Trophoblast cell (in vitro differentiated cells and primary cell): ENCODE measurements at regions not wholly inside any gene's neighbourhood (a gene's known extent, or its start where the extent isn't known, plus 50 kb on each side); places are given as distances from the start of the nearest gene placed in this dataset.

Source experiments
- DNase-seq, 2 donors: peaks; one replicate each; pipeline ENCODE4 v3.0.0-alpha.2; 2016
- H2AFZ ChIP-seq: 2 replicates; pipeline ENCODE4 v1.6.1; 2013; ENCODE audit warnings: low read length, moderate library complexity, mild to moderate bottlenecking; ENCODE audit not compliant: insufficient read depth, poor library complexity
- H2AK5ac ChIP-seq: 2 replicates; pipeline ENCODE4 v1.6.1; 2013; ENCODE audit warnings: mild to moderate bottlenecking, low read length
- H2BK120ac ChIP-seq: 2 replicates; pipeline ENCODE4 v1.6.1; 2013; ENCODE audit warnings: low read length, mild to moderate bottlenecking, moderate library complexity; ENCODE audit not compliant: insufficient read depth, poor library complexity
- H2BK12ac ChIP-seq: 2 replicates; pipeline ENCODE4 v1.6.1; 2013; ENCODE audit warnings: mild to moderate bottlenecking, low read length, moderate library complexity
- H2BK5ac ChIP-seq: 2 replicates; pipeline ENCODE4 v1.6.1; 2013; ENCODE audit warnings: low read length, low read depth, moderate library complexity, mild to moderate bottlenecking; ENCODE audit not compliant: poor library complexity
- H3K14ac ChIP-seq: 2 replicates; pipeline ENCODE4 v1.6.1; 2013; ENCODE audit warnings: mild to moderate bottlenecking, low read length
- H3K18ac ChIP-seq: 2 replicates; pipeline ENCODE4 v1.6.1; 2013; ENCODE audit warnings: mild to moderate bottlenecking, low read length
- H3K23ac ChIP-seq: 2 replicates; pipeline ENCODE4 v1.6.1; 2013; ENCODE audit warnings: low read length
- H3K27ac ChIP-seq: 2 replicates; pipeline ENCODE4 v1.5.1; 2013; ENCODE audit warnings: low read depth, mild to moderate bottlenecking, inconsistent platforms, low read length, moderate library complexity
- H3K27me3 ChIP-seq: 2 replicates; pipeline ENCODE4 v1.6.1; 2013; ENCODE audit warnings: inconsistent platforms, mild to moderate bottlenecking, low read length, moderate library complexity; ENCODE audit not compliant: insufficient read depth
- H3K36me3 ChIP-seq, 2 experiments: 1 replicate in 1 of 2; 2 replicates in 1 of 2; pipeline ENCODE4 v1.6.1; 2013; ENCODE audit warnings: low read length in 2 of 2, mild to moderate bottlenecking in 2 of 2, moderate library complexity in 1 of 2; ENCODE audit not compliant: insufficient read depth in 2 of 2, control insufficient read depth in 1 of 2
- H3K4ac ChIP-seq: 2 replicates; pipeline ENCODE4 v1.6.1; 2013; ENCODE audit warnings: low read depth, mild to moderate bottlenecking, low read length, moderate library complexity
- H3K4me1 ChIP-seq, 2 experiments: 1 replicate in 1 of 2; 2 replicates in 1 of 2; pipeline ENCODE4 v1.6.1; 2013; ENCODE audit warnings: low read length in 2 of 2, mild to moderate bottlenecking in 2 of 2, moderate library complexity in 1 of 2; ENCODE audit not compliant: insufficient read depth in 2 of 2, control insufficient read depth in 1 of 2
- H3K4me2 ChIP-seq: 2 replicates; pipeline ENCODE4 v1.6.1; 2013; ENCODE audit warnings: inconsistent platforms, mild to moderate bottlenecking, low read length, moderate library complexity
- H3K4me3 ChIP-seq: 2 replicates; pipeline ENCODE4 v1.5.1; 2013; ENCODE audit warnings: mild to moderate bottlenecking, low read depth, low read length, inconsistent platforms
- H3K79me1 ChIP-seq: one replicate; pipeline ENCODE4 v1.6.1; 2013; ENCODE audit warnings: low read length
- H3K79me2 ChIP-seq: 2 replicates; pipeline ENCODE4 v1.6.1; 2013; ENCODE audit warnings: low read length, mild to moderate bottlenecking; ENCODE audit not compliant: control insufficient read depth, insufficient read depth, poor library complexity
- H3K9ac ChIP-seq: 2 replicates; pipeline ENCODE4 v1.6.1; 2013; ENCODE audit warnings: mild to moderate bottlenecking, low read length
- H3K9me3 ChIP-seq: 2 replicates; pipeline ENCODE4 v1.6.1; 2013; ENCODE audit warnings: low read depth, mild to moderate bottlenecking, control low read depth, inconsistent platforms, low read length; ENCODE audit not compliant: insufficient read depth
- H4K12ac ChIP-seq: 2 replicates; pipeline ENCODE4 v1.6.1; 2013; ENCODE audit warnings: low read depth, mild to moderate bottlenecking, low read length, moderate library complexity
- H4K8ac ChIP-seq: 2 replicates; pipeline ENCODE4 v1.6.1; 2013; ENCODE audit warnings: low read depth, mild to moderate bottlenecking, low read length, moderate library complexity
- H4K91ac ChIP-seq: one replicate; pipeline ENCODE4 v1.6.1; 2013; ENCODE audit warnings: low read depth, mild to moderate bottlenecking, low read length, moderate library complexity
- WGBS: extraction: QIAGEN DNeasy Blood & Tissue Kit; methylation state at CpG from one replicate; pipeline ENCODE4 v1.1.7; 2013; ENCODE audit warnings: missing lambda C conversion rate; ENCODE audit not compliant: insufficient read length, insufficient coverage; ENCODE audit errors: extremely low coverage; 5-methylcytosine and 5-hydroxymethylcytosine counted together

- Histone ChIP-seq H2AFZ (no peak overlapping the region), H3K79me2 (no peaks in the 10 kb centered on the region), H2AK5ac (no peak overlapping the region), H3K4me2 (no peak overlapping the region), H3K36me3 (no peaks in the 10 kb centered on the region), H3K9me3 (no peaks in the 10 kb centered on the region), H3K27ac (no peak overlapping the region), H3K4me1 (peaks cover 10 to 14% of the 10 kb centered on the region in 2 experiments), H3K4me3 (no peak overlapping the region), H2BK12ac (no peak overlapping the region), H3K79me1 (no peaks in the 10 kb centered on the region), H3K4ac (no peak overlapping the region), H2BK120ac (no peak overlapping the region), H4K8ac (no peak overlapping the region), H3K18ac (no peak overlapping the region), H3K14ac (no peak overlapping the region), H3K27me3 (no peaks in the 10 kb centered on the region), H4K12ac (no peak overlapping the region), H2BK5ac (no peak overlapping the region), H3K9ac (no peak overlapping the region), H4K91ac (no peak overlapping the region), H3K23ac (no peak overlapping the region)
- WGBS = no CpG with 5 or more reads among the region's 3 CpGs
- DNase-seq = peak; percentile 37 to 55
Measured at GRCh38 chr5:40410964-40411635, 268.6 kb upstream of the PTGER4 start.

DNA sequence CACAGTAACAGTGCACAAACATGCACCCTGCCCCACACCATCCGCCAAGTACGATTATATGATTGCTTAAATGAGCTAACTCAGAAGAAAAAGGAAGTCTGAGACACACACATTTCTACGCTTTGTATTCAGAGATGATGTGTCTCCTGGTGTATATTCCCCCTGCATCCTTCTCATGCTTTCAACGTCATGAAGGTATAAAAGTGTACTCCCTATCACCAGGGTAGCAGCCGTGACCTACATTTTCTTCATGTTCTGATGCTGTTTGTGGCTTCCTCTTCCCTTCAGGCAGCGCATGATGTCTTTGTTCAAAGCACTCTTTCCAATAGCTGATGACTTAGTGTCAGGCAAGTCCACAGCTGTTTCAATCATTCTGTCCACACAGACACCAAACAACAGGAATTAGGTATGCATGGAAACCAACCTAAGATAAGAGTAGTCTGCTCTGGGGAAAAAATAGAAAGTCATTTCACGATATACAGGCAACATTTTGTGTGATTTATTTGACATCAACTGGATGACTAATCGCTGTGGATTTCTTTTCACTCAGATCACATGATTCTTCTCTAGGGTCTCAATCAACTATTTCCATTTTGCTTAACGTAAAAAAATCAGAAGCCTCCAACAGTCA is 269.4 kb upstream of the PTGER4 start:
- Histone ChIP-seq H3K27me3 (no peaks in the 10 kb centered on the region), H2AFZ (no peak overlapping the region), H4K91ac (no peak overlapping the region), H3K9ac (no peak overlapping the region), H3K79me2 (no peaks in the 10 kb centered on the region), H3K36me3 (no peaks in the 10 kb centered on the region), H3K4ac (no peak overlapping the region), H3K4me1 (peaks cover 10 to 14% of the 10 kb centered on the region in 2 experiments), H2BK12ac (no peak overlapping the region), H3K27ac (no peak overlapping the region), H4K12ac (no peak overlapping the region), H3K14ac (no peak overlapping the region), H3K9me3 (no peaks in the 10 kb centered on the region), H3K18ac (no peak overlapping the region), H3K79me1 (no peaks in the 10 kb centered on the region), H3K4me3 (no peak overlapping the region), H2BK120ac (no peak overlapping the region), H4K8ac (no peak overlapping the region), H2AK5ac (no peak overlapping the region), H3K4me2 (no peak overlapping the region), H2BK5ac (no peak overlapping the region), H3K23ac (no peak overlapping the region)
- peak; percentile 66 to 84 for DNase-seq
- WGBS = no CpG with 5 or more reads among the region's 9 CpGs

- no peak overlapping the region for H2BK5ac ChIP-seq
- no peaks in the 10 kb centered on the region for H3K36me3 ChIP-seq
Measured at GRCh38 chr5:40409601-40410000, 270.1 kb upstream of the PTGER4 start.

DNA sequence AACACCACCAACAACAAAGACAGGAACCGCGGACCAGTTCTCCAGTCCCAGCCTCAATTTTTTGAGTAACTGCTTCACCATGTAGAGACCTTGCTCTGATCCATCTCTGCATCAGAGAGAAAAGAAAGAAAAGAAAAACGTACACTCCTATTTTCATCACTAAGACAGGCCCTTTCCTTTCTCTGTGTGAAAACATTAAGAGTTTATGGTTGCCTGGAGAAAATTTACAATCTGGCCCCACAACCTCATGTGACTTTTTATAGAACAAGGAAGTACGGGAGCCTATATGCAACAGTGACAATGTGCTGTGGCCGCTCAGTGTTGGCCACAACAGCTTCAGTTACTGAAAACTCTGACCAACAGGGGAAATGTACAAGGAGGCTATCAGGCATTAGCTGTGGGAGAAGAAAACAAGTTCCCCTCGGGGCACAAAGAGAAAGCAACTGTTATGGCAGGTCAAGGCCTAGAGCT is 272.9 kb upstream of the PTGER4 start:
- Histone ChIP-seq H2BK120ac (no peak overlapping the region), H3K4me1 (peaks cover 12 to 18% of the 10 kb centered on the region in 2 experiments), H3K79me1 (peaks cover 3% of the 10 kb centered on the region), H2BK5ac (no peak overlapping the region), H3K4me2 (no peak overlapping the region), H3K27me3 (no peaks in the 10 kb centered on the region), H3K18ac (no peak overlapping the region), H4K12ac (no peak overlapping the region), H3K79me2 (no peaks in the 10 kb centered on the region), H2AK5ac (no peak overlapping the region), H3K9ac (no peak overlapping the region), H3K36me3 (no peaks in the 10 kb centered on the region), H3K9me3 (no peaks in the 10 kb centered on the region), H2AFZ (no peak overlapping the region), H3K4me3 (no peak overlapping the region), H4K8ac (peak overlapping the region; percentile 66), H4K91ac (no peak overlapping the region), H2BK12ac (peak overlapping the region; percentile 73), H3K14ac (no peak overlapping the region), H3K23ac (no peak overlapping the region), H3K27ac (peak overlapping the region; percentile 48), H3K4ac (no peak overlapping the region)
- no peak for DNase-seq
- no CpG with 5 or more reads among the region's 6 CpGs for whole genome bisulfite sequencing

More at GRCh38 chr5:40409601-40410000, 270.1 kb upstream of the PTGER4 start:
- Histone ChIP-seq H3K79me1 (no peaks in the 10 kb centered on the region), H3K23ac (no peak overlapping the region), H3K4me2 (no peak overlapping the region), H3K79me2 (no peaks in the 10 kb centered on the region), H3K4me3 (no peak overlapping the region), H3K9ac (no peak overlapping the region), H3K27me3 (no peaks in the 10 kb centered on the region), H3K9me3 (no peaks in the 10 kb centered on the region), H3K27ac (no peak overlapping the region), H3K18ac (no peak overlapping the region), H2AK5ac (no peak overlapping the region), H4K8ac (no peak overlapping the region), H3K4me1 (peaks cover 10 to 14% of the 10 kb centered on the region in 2 experiments), H3K14ac (no peak overlapping the region), H2BK120ac (no peak overlapping the region), H2AFZ (no peak overlapping the region), H3K4ac (no peak overlapping the region), H4K12ac (no peak overlapping the region), H2BK12ac (no peak overlapping the region), H4K91ac (no peak overlapping the region)
- peak in 1 of 2 donors; percentile 19 for DNase-seq
- no CpG with 5 or more reads among the region's 4 CpGs for WGBS
